Hematopoietic multipotent progenitor cell treated with erythropoietin and hydrocortisone succinate and interleukin-3 and kit ligand, for 8 days (in vitro differentiated cells): ENCODE measurements at regions not wholly inside any gene's neighbourhood (a gene's known extent, or its start where the extent isn't known, plus 50 kb on each side); places are given as distances from the start of the nearest gene placed in this dataset.

Experiments
- DNase-seq: peaks from one replicate; pipeline ENCODE4 v3.0.0-alpha.2; 2015

GRCh38 chr15:77540312-77541060 lies 92.2 kb downstream of the LINGO1 start:
- no peak for DNase-seq

DNA sequence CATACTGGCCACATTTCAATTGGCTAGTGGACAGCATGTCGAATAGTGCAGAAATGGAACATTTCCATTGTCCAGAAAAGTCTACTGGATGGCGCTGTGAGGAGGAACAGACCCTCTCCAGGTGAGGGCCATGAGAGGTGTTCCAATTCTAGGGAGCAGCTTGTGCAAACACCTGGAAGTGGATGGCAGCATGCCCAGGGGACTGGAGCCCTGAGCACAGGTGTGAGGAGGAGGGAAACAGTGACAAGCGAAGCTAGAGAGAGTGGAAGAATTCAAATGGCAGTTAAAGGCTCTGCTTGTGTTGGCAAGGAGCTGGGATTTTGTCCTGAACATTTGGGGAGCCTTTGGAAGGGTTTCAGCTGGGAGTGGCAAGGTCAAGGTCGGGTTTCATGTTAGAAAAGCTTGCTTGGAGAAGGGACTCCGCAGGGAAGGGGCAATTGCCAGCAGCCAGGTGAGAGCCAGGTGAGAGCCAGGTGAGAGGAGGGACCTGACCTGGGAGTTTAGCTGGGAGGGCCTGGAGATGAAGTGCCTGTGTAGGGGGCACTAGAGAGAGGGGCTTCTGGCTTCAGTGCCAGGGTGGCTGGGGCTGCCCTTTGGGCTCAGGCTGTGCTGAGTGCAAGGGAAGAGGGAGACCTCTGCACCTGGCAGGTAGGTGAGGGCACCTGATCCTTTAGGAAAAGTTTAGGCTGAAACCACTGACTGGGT lies 93.8 kb downstream of the LINGO1 start:
- DNase-seq: no peak

- DNase-seq: no peak
These were observed 94.7 kb downstream of the LINGO1 start for GRCh38 chr15:77538027-77538451.

- DNase-seq: no peak
These were observed 95.7 kb downstream of the LINGO1 start for GRCh38 chr15:77537006-77537405.

GRCh38 chr15:77535845-77536244 lies 96.9 kb downstream of the LINGO1 start:
- no peak for DNase-seq
